GM23338 (cell line): ENCODE measurements at regions not wholly inside any gene's neighbourhood (a gene's known extent, or its start where the extent isn't known, plus 50 kb on each side); places are given as distances from the start of the nearest gene placed in this dataset.

Source experiments
- ATAC-seq: fragments of 200-7000 bp; cut with Tn5 transposase; 3 replicates; pipeline ENCODE4 v1.9.1; 2020
- DNase-seq: peaks from one replicate; pipeline ENCODE4 v3.0.0-alpha.2; 2015; ENCODE audit warnings: low spot score
- H2AFZ ChIP-seq: fragments of 200-600 bp; sonication (generic); 2 replicates; pipeline ENCODE4 v1.8.0; 2016; ENCODE audit warnings: antibody characterized with exemption, mild to moderate bottlenecking, moderate library complexity
- H3F3A ChIP-seq: fragments of 200-600 bp; sonication (generic); replicated peaks from 2 replicates; pipeline ENCODE4 v1.8.0; 2017; ENCODE audit warnings: antibody characterized with exemption, mixed run types, low read depth
- H3K27ac ChIP-seq: fragments of 200-600 bp; sonication (generic); 2 replicates; pipeline ENCODE4 v1.6.1; 2016; ENCODE audit warnings: low read depth
- H3K27me3 ChIP-seq: fragments of 200-600 bp; sonication (generic); 2 replicates; pipeline ENCODE4 v1.8.0; 2016; ENCODE audit warnings: mild to moderate bottlenecking, mixed run types, moderate library complexity; ENCODE audit not compliant: insufficient read depth
- H3K36me3 ChIP-seq: fragments of 200-600 bp; sonication (generic); 2 replicates; pipeline ENCODE4 v1.8.0; 2016; ENCODE audit warnings: mild to moderate bottlenecking; ENCODE audit not compliant: insufficient read depth
- H3K4me1 ChIP-seq: fragments of 200-600 bp; sonication (generic); 2 replicates; pipeline ENCODE4 v1.8.0; 2016; ENCODE audit warnings: mild to moderate bottlenecking, moderate library complexity; ENCODE audit not compliant: insufficient read depth
- H3K4me2 ChIP-seq: fragments of 200-600 bp; sonication (generic); 2 replicates; pipeline ENCODE4 v1.7.1; 2017; ENCODE audit warnings: mixed run types
- H3K4me3 ChIP-seq: fragments of 200-600 bp; sonication (generic); 2 replicates; pipeline ENCODE4 v1.6.1; 2016; ENCODE audit warnings: mixed run types
- H3K79me2 ChIP-seq: fragments of 200-600 bp; sonication (generic); replicated peaks from 2 replicates; pipeline ENCODE4 v1.8.0; 2017; ENCODE audit warnings: mild to moderate bottlenecking; ENCODE audit not compliant: insufficient read depth
- H3K9me2 ChIP-seq: fragments of 200-600 bp; sonication (generic); 2 replicates; pipeline ENCODE4 v1.8.0; 2017; ENCODE audit not compliant: insufficient read depth
- H4K20me1 ChIP-seq: fragments of 200-600 bp; sonication (generic); replicated peaks from 2 replicates; pipeline ENCODE4 v1.8.0; 2017; ENCODE audit warnings: mild to moderate bottlenecking; ENCODE audit not compliant: insufficient read depth
- H3K27ac Mint-ChIP-seq: 2 replicates; pipeline ENCODE4 v1.8.0; 2020; ENCODE audit warnings: inconsistent platforms, mild to moderate bottlenecking, moderate library complexity, mixed read lengths
- H3K27me3 Mint-ChIP-seq: 3 replicates; pipeline ENCODE4 v1.8.0; 2022; ENCODE audit warnings: low read depth, mild to moderate bottlenecking, moderate library complexity, mixed read lengths, inconsistent platforms; ENCODE audit not compliant: insufficient read depth, poor library complexity
- H3K36me3 Mint-ChIP-seq: 3 replicates; pipeline ENCODE4 v1.8.0; 2021; ENCODE audit warnings: low read depth, mild to moderate bottlenecking, inconsistent platforms, moderate library complexity, mixed read lengths
- H3K4me1 Mint-ChIP-seq: 3 replicates; pipeline ENCODE4 v1.8.0; 2020; ENCODE audit warnings: mild to moderate bottlenecking, inconsistent platforms, mixed read lengths
- H3K4me3 Mint-ChIP-seq: 3 replicates; pipeline ENCODE4 v1.8.0; 2021; ENCODE audit warnings: moderate library complexity, mild to moderate bottlenecking, inconsistent platforms, mixed read lengths
- H3K9me3 Mint-ChIP-seq: 3 replicates; pipeline ENCODE4 v1.8.0; 2020; ENCODE audit warnings: moderate library complexity, mild to moderate bottlenecking, inconsistent platforms, mixed read lengths
- CREB1 ChIP-seq: fragments of 250-450 bp; sonication (Bioruptor Pico); IDR thresholded peaks from 2 replicates; pipeline ENCODE4 v1.5.0; 2020; ENCODE audit warnings: low read depth, mild to moderate bottlenecking, moderate library complexity
- EZH2 ChIP-seq: fragments of 200-600 bp; sonication (generic); IDR thresholded peaks from one replicate; pipeline ENCODE4 v1.8.0; 2017; ENCODE audit warnings: antibody characterized with exemption, mild to moderate bottlenecking, low read depth; ENCODE audit not compliant: unreplicated experiment
- JUNB ChIP-seq: IDR thresholded peaks from one replicate; pipeline ENCODE4 v1.6.1; 2016; ENCODE audit warnings: antibody characterized with exemption; ENCODE audit not compliant: unreplicated experiment
- NANOG ChIP-seq: IDR thresholded peaks from 2 replicates; pipeline ENCODE4 v1.6.1; 2016; ENCODE audit warnings: antibody characterized with exemption, borderline replicate concordance
- ZNF114 ChIP-seq: fragments of 250-450 bp; sonication (Bioruptor Pico); IDR thresholded peaks from 2 replicates; pipeline ENCODE4 v1.5.0; 2020; ENCODE audit warnings: mild to moderate bottlenecking, moderate library complexity
- ZNF331 ChIP-seq: fragments of 250-450 bp; sonication (Bioruptor Pico); IDR thresholded peaks from 2 replicates; pipeline ENCODE4 v1.5.0; 2020; ENCODE audit warnings: low read depth, mild to moderate bottlenecking, moderate library complexity
- TF ChIP-seq, protein P1 (sequence below), 2 experiments: fragments of 200-600 bp in 1 of 2; sonication (generic) in 1 of 2; conservative IDR thresholded peaks; 2 replicates each; pipeline versions ENCODE4 v1.5.1 to v1.6.1; 2016 to 2017; ENCODE audit warnings: antibody characterized with exemption in 2 of 2, low read depth in 2 of 2, mild to moderate bottlenecking in 2 of 2, moderate library complexity in 1 of 2
- TF ChIP-seq, protein P2 (sequence below): fragments of 250-450 bp; sonication (Bioruptor Pico); IDR thresholded peaks from 2 replicates; pipeline ENCODE4 v1.5.0; 2020; ENCODE audit warnings: mild to moderate bottlenecking, moderate library complexity
- TF ChIP-seq, protein P3 (sequence below): IDR thresholded peaks from 2 replicates; pipeline ENCODE4 v1.6.1; 2016; ENCODE audit warnings: antibody characterized with exemption

DNA sequence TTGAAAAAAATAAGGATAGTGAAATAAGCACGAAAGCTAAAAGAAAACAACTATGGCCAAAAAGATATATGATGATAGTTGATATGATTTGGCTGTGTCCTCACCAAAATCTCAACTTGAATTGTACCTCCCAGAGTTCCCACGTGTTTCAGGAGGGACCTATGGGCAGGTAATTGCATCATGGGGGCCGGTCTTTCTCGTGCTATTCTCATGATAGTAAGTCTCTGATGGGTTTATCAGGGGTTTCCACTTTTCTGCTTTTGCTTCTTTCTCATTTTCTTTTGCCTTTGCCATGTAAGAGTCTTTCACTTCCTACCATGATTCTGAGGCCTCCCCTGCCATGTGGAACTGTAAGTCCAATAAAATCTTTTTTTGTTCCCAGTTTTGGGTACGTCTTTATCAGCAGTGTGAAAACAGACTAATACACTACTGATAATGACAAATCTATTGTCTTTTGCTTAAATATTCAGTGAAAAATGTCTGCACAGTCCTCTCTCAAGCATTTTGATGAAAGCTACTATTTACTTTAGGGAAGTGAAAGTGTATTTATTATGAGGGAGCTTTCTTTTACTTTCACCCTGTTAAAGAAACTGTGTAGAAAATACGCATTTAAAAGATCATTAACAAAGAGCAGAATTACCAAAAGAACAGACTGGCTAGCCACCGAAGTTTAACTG lies 389.1 kb downstream of the HTR1B start:
- TF ChIP-seq NANOG (no peak), EZH2 (no peak), JUNB (no peak), CREB1 (CRISPR knock-in tag) (no peak)
- TF ChIP-seq, protein P1, sequence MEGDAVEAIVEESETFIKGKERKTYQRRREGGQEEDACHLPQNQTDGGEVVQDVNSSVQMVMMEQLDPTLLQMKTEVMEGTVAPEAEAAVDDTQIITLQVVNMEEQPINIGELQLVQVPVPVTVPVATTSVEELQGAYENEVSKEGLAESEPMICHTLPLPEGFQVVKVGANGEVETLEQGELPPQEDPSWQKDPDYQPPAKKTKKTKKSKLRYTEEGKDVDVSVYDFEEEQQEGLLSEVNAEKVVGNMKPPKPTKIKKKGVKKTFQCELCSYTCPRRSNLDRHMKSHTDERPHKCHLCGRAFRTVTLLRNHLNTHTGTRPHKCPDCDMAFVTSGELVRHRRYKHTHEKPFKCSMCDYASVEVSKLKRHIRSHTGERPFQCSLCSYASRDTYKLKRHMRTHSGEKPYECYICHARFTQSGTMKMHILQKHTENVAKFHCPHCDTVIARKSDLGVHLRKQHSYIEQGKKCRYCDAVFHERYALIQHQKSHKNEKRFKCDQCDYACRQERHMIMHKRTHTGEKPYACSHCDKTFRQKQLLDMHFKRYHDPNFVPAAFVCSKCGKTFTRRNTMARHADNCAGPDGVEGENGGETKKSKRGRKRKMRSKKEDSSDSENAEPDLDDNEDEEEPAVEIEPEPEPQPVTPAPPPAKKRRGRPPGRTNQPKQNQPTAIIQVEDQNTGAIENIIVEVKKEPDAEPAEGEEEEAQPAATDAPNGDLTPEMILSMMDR (conservative IDR thresholded peaks at IDR 0.05; ENCODE audit: low read depth in 2 of 2), result no peak
- no peak overlapping the region for H3K4me2 ChIP-seq
- H3K9me3 Mint-ChIP-seq, result no peaks in the 10 kb centered on the region

DNA sequence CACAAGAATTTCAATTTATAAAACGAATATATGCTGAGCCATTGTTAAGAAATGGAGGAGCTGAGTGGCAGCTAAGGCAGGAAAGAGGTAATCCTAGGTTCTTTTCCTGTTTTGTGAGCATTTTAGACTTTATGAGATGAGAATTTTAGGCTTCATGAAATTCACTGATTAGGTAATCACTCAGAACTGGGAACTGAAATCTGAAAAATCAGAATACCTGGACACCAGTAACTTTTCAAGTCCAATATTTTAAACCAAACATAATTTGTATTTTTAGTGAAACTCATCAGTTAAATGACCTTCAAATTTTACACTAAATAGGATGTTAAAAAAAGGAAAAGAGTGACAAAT lies 389.9 kb downstream of the HTR1B start:
- H3K27me3 ChIP-seq, result no peaks in the 10 kb centered on the region
- no peaks in the 10 kb centered on the region; the same call in 1 of the 2 replicates for H3K9me2 ChIP-seq
- H3K4me2 ChIP-seq, result no peak overlapping the region
- no peaks in the 10 kb centered on the region for H3K36me3 ChIP-seq
- H3K4me1 ChIP-seq, result peaks cover 22% of the 10 kb centered on the region; the same call in 1 of the 2 replicates
- no peaks in the 10 kb centered on the region for H4K20me1 ChIP-seq
- Mint-ChIP-seq H3K4me3 (no peak overlapping the region), H3K9me3 (no peaks in the 10 kb centered on the region), H3K36me3 (no peaks in the 10 kb centered on the region), H3K27ac (no peak overlapping the region), H3K27me3 (no peaks in the 10 kb centered on the region), H3K4me1 (peaks cover 22% of the 10 kb centered on the region)
- DNase-seq (no peak), ATAC-seq (no peak)
- no peak overlapping the region for H3K27ac ChIP-seq
- no peak overlapping the region for H3K4me3 ChIP-seq
- H2AFZ ChIP-seq, result no peak overlapping the region
- H3K79me2 ChIP-seq, result no peaks in the 10 kb centered on the region
- H3F3A ChIP-seq, result no peaks in the 10 kb centered on the region
- no peak for TF ChIP-seq ZNF114
- TF ChIP-seq, protein P2, sequence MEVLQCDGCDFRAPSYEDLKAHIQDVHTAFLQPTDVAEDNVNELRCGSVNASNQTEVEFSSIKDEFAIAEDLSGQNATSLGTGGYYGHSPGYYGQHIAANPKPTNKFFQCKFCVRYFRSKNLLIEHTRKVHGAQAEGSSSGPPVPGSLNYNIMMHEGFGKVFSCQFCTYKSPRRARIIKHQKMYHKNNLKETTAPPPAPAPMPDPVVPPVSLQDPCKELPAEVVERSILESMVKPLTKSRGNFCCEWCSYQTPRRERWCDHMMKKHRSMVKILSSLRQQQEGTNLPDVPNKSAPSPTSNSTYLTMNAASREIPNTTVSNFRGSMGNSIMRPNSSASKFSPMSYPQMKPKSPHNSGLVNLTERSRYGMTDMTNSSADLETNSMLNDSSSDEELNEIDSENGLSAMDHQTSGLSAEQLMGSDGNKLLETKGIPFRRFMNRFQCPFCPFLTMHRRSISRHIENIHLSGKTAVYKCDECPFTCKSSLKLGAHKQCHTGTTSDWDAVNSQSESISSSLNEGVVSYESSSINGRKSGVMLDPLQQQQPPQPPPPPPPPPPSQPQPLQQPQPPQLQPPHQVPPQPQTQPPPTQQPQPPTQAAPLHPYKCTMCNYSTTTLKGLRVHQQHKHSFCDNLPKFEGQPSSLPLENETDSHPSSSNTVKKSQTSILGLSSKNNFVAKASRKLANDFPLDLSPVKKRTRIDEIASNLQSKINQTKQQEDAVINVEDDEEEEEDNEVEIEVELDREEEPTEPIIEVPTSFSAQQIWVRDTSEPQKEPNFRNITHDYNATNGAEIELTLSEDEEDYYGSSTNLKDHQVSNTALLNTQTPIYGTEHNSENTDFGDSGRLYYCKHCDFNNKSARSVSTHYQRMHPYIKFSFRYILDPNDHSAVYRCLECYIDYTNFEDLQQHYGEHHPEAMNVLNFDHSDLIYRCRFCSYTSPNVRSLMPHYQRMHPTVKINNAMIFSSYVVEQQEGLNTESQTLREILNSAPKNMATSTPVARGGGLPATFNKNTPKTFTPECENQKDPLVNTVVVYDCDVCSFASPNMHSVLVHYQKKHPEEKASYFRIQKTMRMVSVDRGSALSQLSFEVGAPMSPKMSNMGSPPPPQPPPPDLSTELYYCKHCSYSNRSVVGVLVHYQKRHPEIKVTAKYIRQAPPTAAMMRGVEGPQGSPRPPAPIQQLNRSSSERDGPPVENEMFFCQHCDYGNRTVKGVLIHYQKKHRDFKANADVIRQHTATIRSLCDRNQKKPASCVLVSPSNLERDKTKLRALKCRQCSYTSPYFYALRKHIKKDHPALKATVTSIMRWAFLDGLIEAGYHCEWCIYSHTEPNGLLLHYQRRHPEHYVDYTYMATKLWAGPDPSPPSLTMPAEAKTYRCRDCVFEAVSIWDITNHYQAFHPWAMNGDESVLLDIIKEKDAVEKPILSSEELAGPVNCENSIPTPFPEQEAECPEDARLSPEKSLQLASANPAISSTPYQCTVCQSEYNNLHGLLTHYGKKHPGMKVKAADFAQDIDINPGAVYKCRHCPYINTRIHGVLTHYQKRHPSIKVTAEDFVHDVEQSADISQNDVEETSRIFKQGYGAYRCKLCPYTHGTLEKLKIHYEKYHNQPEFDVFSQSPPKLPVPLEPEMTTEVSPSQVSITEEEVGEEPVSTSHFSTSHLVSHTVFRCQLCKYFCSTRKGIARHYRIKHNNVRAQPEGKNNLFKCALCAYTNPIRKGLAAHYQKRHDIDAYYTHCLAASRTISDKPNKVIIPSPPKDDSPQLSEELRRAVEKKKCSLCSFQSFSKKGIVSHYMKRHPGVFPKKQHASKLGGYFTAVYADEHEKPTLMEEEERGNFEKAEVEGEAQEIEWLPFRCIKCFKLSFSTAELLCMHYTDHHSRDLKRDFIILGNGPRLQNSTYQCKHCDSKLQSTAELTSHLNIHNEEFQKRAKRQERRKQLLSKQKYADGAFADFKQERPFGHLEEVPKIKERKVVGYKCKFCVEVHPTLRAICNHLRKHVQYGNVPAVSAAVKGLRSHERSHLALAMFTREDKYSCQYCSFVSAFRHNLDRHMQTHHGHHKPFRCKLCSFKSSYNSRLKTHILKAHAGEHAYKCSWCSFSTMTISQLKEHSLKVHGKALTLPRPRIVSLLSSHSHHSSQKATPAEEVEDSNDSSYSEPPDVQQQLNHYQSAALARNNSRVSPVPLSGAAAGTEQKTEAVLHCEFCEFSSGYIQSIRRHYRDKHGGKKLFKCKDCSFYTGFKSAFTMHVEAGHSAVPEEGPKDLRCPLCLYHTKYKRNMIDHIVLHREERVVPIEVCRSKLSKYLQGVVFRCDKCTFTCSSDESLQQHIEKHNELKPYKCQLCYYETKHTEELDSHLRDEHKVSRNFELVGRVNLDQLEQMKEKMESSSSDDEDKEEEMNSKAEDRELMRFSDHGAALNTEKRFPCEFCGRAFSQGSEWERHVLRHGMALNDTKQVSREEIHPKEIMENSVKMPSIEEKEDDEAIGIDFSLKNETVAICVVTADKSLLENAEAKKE (CRISPR knock-in tag), result no peak
- TF ChIP-seq, protein P3, sequence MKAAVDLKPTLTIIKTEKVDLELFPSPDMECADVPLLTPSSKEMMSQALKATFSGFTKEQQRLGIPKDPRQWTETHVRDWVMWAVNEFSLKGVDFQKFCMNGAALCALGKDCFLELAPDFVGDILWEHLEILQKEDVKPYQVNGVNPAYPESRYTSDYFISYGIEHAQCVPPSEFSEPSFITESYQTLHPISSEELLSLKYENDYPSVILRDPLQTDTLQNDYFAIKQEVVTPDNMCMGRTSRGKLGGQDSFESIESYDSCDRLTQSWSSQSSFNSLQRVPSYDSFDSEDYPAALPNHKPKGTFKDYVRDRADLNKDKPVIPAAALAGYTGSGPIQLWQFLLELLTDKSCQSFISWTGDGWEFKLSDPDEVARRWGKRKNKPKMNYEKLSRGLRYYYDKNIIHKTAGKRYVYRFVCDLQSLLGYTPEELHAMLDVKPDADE, result no peak
- no peak for TF ChIP-seq ZNF331 (CRISPR knock-in tag)
- no peak for TF ChIP-seq JUNB

More for the DNA sequence above, 389.1 kb downstream of the HTR1B start:
- Mint-ChIP-seq H3K27me3 (peaks cover 2% of the 10 kb centered on the region), H3K27ac (peak overlapping the region; percentile 4; the same call in 1 of the 2 replicates), H3K4me1 (peaks cover 22% of the 10 kb centered on the region), H3K36me3 (no peaks in the 10 kb centered on the region), H3K4me3 (no peak overlapping the region)
- no peaks in the 10 kb centered on the region for H3F3A ChIP-seq
- no peaks in the 10 kb centered on the region; the same call in 1 of the 2 replicates for H3K9me2 ChIP-seq
- no peaks in the 10 kb centered on the region for H3K27me3 ChIP-seq
- peaks cover 22% of the 10 kb centered on the region; the same call in 1 of the 2 replicates for H3K4me1 ChIP-seq
- no peak overlapping the region for H3K27ac ChIP-seq
- H3K79me2 ChIP-seq, result no peaks in the 10 kb centered on the region
- DNase-seq (no peak), ATAC-seq (no peak)
- no peak overlapping the region for H3K4me3 ChIP-seq
- no peaks in the 10 kb centered on the region for H4K20me1 ChIP-seq
- no peaks in the 10 kb centered on the region for H3K36me3 ChIP-seq
- H2AFZ ChIP-seq, result no peak overlapping the region; the same call in 1 of the 2 replicates
